ENCODE measurements at regions not wholly inside any gene's neighbourhood (a gene's known extent, or its start where the extent isn't known, plus 50 kb on each side); places are given as distances from the start of the nearest gene placed in this dataset.
"Not testable (repeated sequence)": the region's sequence is repeated elsewhere in the genome, so short reads cannot be mapped to it uniquely, and the experiment has no call there.

- not testable (repeated sequence) for TF ChIP-seq CTCF (optimal IDR thresholded peaks at IDR 0.05 in 1 of 3, IDR thresholded peaks at IDR 0.05 in 1 of 3, conservative IDR thresholded peaks at IDR 0.05 in 1 of 3; ENCODE audit: extremely low read depth in 1 of 3, insufficient read depth in 2 of 3, low read length in 3 of 3); EZH2 (IDR thresholded peaks at IDR 0.05; ENCODE audit: low read length)
Observed at GRCh38 chr12:116377194-116377571, 99.7 kb upstream of the MED13L start.
